Activated CD4-positive, alpha-beta T cell treated with anti-CD3 and anti-CD28 coated beads, Interleukin-2, Interleukin-6, amounts not matched to agents 100 ng/mL and 50 ng/mL, durations not matched to agents 16 hours and 8 hours (primary cell): ENCODE measurements at regions not wholly inside any gene's neighbourhood (a gene's known extent, or its start where the extent isn't known, plus 50 kb on each side); places are given as distances from the start of the nearest gene placed in this dataset.
"Not testable (repeated sequence)": the region's sequence is repeated elsewhere in the genome, so short reads cannot be mapped to it uniquely, and the experiment has no call there.

Experiments
- DNase-seq: peaks from one replicate; pipeline ENCODE4 v3.0.0-alpha.2; 2020

GRCh38 chr18:1304392-1304992, 399.8 kb downstream of the ADCYAP1 start:
- DNase-seq = no peak

DNA sequence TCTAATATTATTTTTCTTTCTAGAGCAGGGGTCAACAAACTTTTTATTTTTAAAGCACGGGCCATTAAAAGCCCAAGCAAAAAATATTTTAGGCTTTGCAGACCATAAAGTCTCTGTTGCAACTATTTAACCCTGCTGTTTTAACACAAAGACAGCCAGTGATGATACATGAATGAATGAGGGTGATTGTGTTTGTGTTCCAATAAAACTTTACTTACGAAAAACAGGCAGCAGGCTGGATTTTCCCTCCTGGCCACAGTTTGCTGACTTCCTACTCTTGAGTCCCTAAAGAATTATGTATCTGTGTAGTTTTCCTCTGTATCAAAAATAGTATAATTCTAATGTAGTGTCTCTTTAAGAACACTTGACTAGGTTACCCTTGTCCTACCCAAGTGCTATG, 402.0 kb downstream of the ADCYAP1 start:
- no peak for DNase-seq

- no peak for DNase-seq
Observed at GRCh38 chr18:1308686-1309085, 404.0 kb downstream of the ADCYAP1 start.

DNA sequence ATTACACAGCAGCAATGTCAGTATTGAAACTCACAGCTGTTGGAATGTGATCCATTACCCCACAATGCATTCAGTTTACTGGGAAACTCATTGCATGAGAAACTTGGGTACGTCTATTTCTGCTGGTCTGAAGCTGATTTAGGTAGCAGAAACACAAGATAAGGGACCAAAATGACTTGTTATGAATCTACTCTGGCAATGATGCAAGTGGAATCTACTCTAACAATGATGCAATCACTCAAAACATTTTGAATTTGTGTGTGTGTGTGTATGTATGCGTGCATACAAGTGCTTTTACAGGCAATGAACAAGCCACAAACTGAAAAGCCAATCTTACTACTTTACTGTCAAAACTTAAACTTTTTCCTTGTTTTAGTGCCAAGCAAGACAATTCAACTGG, 406.7 kb downstream of the ADCYAP1 start:
- DNase-seq = no peak

DNA sequence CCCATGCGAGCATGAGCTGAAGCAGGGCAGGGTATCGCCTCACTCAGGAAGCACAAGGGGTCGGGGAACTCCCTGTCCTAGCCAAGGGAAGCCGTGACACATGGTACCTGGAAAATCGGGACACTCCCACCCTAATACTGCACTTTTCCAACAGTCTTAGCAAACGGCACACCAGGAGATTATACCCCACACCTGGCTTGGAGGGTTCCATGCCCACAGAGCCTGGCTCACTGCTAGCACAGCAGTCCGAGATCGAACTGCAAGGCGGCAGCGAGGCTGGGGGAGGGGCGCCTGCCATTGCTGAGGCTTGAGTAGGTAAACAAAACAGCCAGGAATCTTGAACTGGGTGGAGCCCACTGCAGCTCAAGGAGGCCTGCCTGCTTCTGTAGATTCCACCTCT, 430.7 kb downstream of the ADCYAP1 start:
- not testable (repeated sequence) for DNase-seq

DNA sequence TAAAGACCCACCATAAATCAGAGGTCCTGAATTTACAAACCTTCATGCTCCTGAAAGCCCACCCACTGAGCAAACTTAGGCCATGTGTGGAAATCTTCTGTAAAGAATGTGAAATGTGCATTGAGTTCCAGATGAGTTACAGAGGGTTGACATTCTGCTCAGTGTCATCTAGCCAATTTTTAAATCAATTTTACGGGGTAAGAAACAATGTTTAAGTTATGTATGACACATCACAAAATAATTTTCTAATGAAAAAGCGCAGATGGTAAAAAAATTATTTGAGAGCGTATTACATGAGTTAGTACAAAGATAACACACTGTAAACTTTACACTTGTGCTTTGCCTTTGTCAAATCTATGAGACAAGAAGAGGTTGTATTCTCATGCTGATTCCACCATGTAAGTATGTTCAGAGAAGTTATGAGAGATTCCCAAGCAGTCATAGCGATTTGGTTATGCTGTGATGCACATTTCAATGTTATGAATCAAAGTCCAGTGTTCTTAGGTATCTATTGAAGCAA, 446.3 kb downstream of the ADCYAP1 start:
- no peak for DNase-seq

- no peak for DNase-seq
Observed at GRCh38 chr18:1353025-1353424, 448.4 kb downstream of the ADCYAP1 start.

GRCh38 chr18:1357724-1358123, 453.1 kb downstream of the ADCYAP1 start:
- DNase-seq = no peak

GRCh38 chr18:1361936-1362335, 457.3 kb downstream of the ADCYAP1 start:
- no peak for DNase-seq

- DNase-seq = no peak
Observed at GRCh38 chr18:1370552-1370951, 465.9 kb downstream of the ADCYAP1 start.

DNA sequence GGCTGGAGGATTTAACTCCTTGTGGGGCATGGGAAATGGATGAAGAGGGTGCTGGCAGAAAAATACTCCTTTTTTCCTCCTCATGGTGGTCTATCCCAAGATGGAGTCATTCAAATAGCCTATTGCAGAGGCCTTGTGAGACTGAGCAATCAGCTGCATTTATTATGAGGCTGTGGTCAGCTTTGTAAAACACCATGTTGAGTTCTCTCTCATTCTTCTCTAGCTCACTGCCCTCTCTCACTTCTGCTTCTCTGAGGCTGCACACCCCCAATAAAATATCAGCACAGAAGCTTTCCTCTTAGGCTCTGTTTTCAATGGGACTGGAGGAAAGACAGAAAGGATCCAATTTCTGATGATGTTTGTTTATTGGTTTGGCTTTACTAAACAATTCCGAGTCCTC, 467.1 kb downstream of the ADCYAP1 start:
- no peak for DNase-seq

DNA sequence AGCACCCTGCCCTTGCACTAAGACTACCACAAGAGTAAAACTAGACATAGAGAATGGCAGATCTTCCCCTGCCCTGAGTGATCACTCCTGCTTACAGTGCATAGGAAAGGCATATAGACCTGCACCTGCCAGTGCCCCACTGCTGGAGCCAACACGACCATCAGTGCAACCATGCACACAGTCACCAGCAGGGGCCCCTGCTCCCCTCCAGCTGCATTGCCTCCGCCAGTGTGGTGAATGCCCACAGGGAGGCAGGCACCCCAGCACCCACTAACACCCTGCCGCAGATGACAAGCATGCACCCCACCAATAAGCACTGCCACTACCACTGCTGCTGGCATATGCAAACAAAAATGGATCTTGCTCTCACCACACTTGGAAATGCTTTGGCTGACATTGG, 478.8 kb downstream of the ADCYAP1 start:
- no peak for DNase-seq

DNA sequence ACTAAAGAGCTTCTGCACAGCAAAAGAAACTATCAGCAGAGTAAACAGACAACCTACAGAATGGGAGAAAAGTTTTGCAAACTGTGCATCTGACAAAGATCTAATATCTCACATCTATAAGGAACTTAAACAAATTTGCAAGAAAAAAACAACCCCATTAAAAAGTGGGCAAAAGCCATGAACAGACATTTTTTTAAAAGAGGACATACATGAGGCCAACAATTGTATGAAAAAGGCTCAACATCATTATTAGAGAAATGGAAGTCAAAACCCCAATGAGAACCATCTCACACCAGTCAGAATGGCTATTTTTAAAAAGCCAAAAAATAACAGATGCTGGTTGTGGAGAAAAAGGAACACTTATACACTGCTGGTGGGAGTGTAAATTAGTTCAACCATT, 483.8 kb downstream of the ADCYAP1 start:
- not testable (repeated sequence) for DNase-seq

GRCh38 chr18:1392046-1392445, 487.4 kb downstream of the ADCYAP1 start:
- no peak for DNase-seq

GRCh38 chr18:1392865-1393734, 488.4 kb downstream of the ADCYAP1 start:
- DNase-seq = no peak

- DNase-seq = no peak
Observed at GRCh38 chr18:1393929-1394328, 489.3 kb downstream of the ADCYAP1 start.

- no peak for DNase-seq
Observed at GRCh38 chr18:1394426-1394825, 489.8 kb downstream of the ADCYAP1 start.

DNA sequence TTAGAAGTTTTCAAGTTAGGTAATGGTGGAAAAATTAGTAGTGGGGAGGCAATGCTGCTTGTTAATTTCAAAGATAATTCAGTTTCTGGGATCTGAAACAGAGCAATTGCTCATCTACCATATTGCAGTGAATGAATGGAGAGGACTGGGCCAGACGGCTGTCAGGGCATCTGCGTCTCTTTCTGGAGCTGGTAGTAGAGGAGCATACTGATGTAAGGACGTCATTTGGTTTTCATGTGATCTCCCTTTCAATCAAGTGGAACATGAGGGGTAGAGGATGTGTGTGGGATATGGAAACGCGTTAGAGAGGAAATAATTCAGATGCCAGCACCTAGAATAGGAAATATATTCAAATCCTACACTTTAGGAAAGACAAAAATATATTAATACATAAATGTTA, 490.3 kb downstream of the ADCYAP1 start:
- DNase-seq = no peak

- no peak for DNase-seq
Observed at GRCh38 chr18:1408376-1408775, 503.7 kb downstream of the ADCYAP1 start.

DNA sequence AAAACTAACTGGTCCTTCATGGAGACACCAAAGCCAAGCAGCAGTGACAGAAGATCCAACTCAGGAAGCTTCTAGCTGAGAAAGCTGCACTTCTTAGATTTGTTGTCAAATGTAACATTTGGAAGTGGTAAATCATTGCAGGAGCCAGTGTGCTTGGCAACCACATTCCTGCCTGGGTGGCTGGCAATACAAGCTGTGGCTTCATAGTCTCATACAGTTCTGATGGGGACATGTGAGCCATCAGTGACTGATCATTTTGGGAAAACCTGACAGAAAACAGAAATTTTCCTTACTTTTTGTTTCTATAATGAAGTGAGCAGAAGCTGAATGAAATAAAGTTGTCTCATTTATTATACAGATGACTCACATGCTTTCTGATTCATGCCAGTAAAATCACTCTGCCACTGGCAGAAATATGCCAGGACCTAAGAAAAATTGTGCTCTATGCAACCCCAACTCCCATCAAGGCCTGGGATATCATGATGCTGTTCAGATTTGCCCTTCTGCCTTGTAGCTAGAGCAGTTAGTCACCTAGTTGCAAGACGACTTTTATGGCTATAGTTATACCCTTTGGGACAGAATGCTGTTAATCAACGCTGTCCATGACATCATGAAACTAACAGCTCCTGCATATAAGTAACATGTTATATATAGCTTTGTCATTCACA, 508.1 kb downstream of the ADCYAP1 start:
- DNase-seq = no peak

DNA sequence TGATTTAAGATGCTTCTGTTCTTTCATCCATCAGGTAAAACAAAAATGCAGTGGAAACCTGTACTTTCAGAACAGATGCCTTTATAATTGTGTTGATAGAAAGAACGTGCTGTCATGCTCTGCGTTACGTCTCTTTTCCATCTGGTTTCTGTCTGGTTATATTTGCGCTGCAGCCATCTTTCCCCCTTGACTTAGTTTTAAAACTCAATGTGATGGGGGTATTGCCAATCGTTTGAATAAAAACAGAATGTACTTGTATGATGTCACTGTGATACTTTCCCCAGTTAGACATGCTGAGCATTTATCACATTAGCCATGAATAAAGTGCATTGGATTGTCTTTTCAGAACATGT, 508.6 kb downstream of the ADCYAP1 start:
- no peak for DNase-seq

GRCh38 chr18:1416074-1416473, 511.4 kb downstream of the ADCYAP1 start:
- no peak for DNase-seq

DNA sequence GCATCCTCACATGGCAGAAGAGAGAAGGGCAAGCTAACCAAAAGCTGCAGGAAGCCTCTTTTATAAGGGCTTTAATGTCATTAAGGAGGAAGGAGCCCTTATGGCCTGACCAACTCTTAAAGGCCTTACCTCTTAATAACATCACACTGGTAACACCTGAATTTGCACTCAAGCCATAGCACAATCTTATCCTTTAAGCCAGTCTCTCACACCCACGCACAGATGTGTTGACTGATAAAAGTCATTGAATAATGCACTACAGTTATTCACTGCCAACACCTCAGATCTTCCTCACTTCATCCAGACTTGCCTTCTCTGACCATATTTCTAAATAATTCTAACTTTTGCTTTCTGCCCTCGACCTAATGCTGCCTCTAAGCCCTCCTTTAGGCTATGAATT, 516.8 kb downstream of the ADCYAP1 start:
- no peak for DNase-seq

- no peak for DNase-seq
Observed at GRCh38 chr18:1422634-1423033, 518.0 kb downstream of the ADCYAP1 start.
